ENCODE measurements at regions not wholly inside any gene's neighbourhood (a gene's known extent, or its start where the extent isn't known, plus 50 kb on each side); places are given as distances from the start of the nearest gene placed in this dataset.

- TF ChIP-seq, protein P1, sequence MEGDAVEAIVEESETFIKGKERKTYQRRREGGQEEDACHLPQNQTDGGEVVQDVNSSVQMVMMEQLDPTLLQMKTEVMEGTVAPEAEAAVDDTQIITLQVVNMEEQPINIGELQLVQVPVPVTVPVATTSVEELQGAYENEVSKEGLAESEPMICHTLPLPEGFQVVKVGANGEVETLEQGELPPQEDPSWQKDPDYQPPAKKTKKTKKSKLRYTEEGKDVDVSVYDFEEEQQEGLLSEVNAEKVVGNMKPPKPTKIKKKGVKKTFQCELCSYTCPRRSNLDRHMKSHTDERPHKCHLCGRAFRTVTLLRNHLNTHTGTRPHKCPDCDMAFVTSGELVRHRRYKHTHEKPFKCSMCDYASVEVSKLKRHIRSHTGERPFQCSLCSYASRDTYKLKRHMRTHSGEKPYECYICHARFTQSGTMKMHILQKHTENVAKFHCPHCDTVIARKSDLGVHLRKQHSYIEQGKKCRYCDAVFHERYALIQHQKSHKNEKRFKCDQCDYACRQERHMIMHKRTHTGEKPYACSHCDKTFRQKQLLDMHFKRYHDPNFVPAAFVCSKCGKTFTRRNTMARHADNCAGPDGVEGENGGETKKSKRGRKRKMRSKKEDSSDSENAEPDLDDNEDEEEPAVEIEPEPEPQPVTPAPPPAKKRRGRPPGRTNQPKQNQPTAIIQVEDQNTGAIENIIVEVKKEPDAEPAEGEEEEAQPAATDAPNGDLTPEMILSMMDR (conservative IDR thresholded peaks at IDR 0.05; ENCODE audit: low read depth, low read length): no peak
- no peak for TF ChIP-seq EZH2 (IDR thresholded peaks at IDR 0.05; ENCODE audit: borderline replicate concordance, low read depth, low read length, poor library complexity, severe bottlenecking)
Observed at GRCh38 chr6:139823808-139824126, 449.3 kb upstream of the CITED2 start.

All from A673 (cell line).